Adrenal gland (tissue), 5 donors: ENCODE measurements at regions not wholly inside any gene's neighbourhood (a gene's known extent, or its start where the extent isn't known, plus 50 kb on each side); places are given as distances from the start of the nearest gene placed in this dataset.

Source experiments
- POLR2A ChIP-seq, 2 donors: fragments of 450-650 bp; IDR thresholded peaks; one replicate each; pipeline ENCODE4 v1.6.1; 2017; ENCODE audit warnings: antibody characterized with exemption in 2 of 2, mild to moderate bottlenecking in 2 of 2, moderate library complexity in 1 of 2
- TF ChIP-seq, protein P1 (sequence below), 6 experiments: fragments of 450-650 bp in 4 of 6; fragments of 200-600 bp in 2 of 6; sonication (generic) in 1 of 6; IDR thresholded peaks; 1 replicate in 5 of 6; 2 replicates in 1 of 6; pipeline versions ENCODE4 v1.5.1 to v1.8.0; 2016 to 2021; ENCODE audit warnings: antibody characterized with exemption in 6 of 6, mild to moderate bottlenecking in 2 of 6, moderate library complexity in 1 of 6
- donor health status: DM: no; HTN: no; CAD: no.

DNA sequence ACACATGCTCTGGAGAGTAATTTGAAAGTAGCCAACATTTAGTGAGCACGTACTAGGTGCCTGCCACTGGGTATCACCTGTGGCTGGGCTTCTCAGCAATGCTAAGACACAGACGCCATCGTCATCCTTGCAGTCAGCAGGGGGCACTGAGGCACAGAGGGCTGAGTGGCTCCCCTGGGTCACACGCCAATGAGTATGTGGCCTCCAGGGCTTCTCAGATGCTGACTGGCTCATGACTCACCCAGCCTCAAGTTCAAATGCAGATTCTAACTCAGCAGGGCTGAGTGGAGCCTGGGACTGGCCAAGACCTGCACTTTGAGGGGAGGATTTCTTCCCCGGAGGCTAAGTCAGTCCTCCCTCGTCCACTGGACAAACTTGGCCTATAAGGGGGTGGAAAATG is 115.1 kb upstream of the CACNA1A start:
- TF ChIP-seq, protein P1, sequence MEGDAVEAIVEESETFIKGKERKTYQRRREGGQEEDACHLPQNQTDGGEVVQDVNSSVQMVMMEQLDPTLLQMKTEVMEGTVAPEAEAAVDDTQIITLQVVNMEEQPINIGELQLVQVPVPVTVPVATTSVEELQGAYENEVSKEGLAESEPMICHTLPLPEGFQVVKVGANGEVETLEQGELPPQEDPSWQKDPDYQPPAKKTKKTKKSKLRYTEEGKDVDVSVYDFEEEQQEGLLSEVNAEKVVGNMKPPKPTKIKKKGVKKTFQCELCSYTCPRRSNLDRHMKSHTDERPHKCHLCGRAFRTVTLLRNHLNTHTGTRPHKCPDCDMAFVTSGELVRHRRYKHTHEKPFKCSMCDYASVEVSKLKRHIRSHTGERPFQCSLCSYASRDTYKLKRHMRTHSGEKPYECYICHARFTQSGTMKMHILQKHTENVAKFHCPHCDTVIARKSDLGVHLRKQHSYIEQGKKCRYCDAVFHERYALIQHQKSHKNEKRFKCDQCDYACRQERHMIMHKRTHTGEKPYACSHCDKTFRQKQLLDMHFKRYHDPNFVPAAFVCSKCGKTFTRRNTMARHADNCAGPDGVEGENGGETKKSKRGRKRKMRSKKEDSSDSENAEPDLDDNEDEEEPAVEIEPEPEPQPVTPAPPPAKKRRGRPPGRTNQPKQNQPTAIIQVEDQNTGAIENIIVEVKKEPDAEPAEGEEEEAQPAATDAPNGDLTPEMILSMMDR (IDR thresholded peaks at IDR 0.05) = no peak
- TF ChIP-seq POLR2A (IDR thresholded peaks at IDR 0.05) = no peak
